Activated T-cell treated with anti-CD3 and anti-CD28 coated beads, Interleukin-2, amount 50 U/mL, for 4 hours (primary cell): ENCODE measurements at regions not wholly inside any gene's neighbourhood (a gene's known extent, or its start where the extent isn't known, plus 50 kb on each side); places are given as distances from the start of the nearest gene placed in this dataset.

Source experiments
- ATAC-seq, 2 donors: fragments of 200-7000 bp; cut with Tn5 transposase; one replicate each; pipeline ENCODE4 v1.10.0; 2021
- DNase-seq: peaks from one replicate; pipeline ENCODE4 v3.0.0-alpha.2; 2020
- H3K27me3 Mint-ChIP-seq: one replicate; pipeline ENCODE4 v1.8.0; 2021; ENCODE audit warnings: low read depth, mixed read lengths
- H3K36me3 Mint-ChIP-seq: one replicate; pipeline ENCODE4 v1.8.0; 2022; ENCODE audit warnings: mixed read lengths; ENCODE audit not compliant: insufficient read depth
- H3K4me1 Mint-ChIP-seq: one replicate; pipeline ENCODE4 v1.8.0; 2021; ENCODE audit warnings: low read depth, mixed read lengths
- H3K4me3 Mint-ChIP-seq: one replicate; pipeline ENCODE4 v1.8.0; 2021; ENCODE audit warnings: mild to moderate bottlenecking, moderate library complexity, mixed read lengths
- H3K9me3 Mint-ChIP-seq: one replicate; pipeline ENCODE4 v1.8.0; 2021; ENCODE audit warnings: mixed read lengths

- H3K4me3 Mint-ChIP-seq = no peak overlapping the region
- H3K27me3 Mint-ChIP-seq = peaks cover 2% of the 10 kb centered on the region
- no peaks in the 10 kb centered on the region for H3K9me3 Mint-ChIP-seq
- DNase-seq (no peak), ATAC-seq (no peak)
- no peaks in the 10 kb centered on the region for H3K36me3 Mint-ChIP-seq
- H3K4me1 Mint-ChIP-seq = no peaks in the 10 kb centered on the region
These were observed 177.3 kb downstream of the MACROH2A1 start for GRCh38 chr5:135221696-135222095.

GRCh38 chr5:135221187-135221473 is 177.9 kb downstream of the MACROH2A1 start:
- no peaks in the 10 kb centered on the region for H3K4me1 Mint-ChIP-seq
- peaks cover under 1% of the 10 kb centered on the region for H3K27me3 Mint-ChIP-seq
- no peak overlapping the region for H3K4me3 Mint-ChIP-seq
- no peaks in the 10 kb centered on the region for H3K9me3 Mint-ChIP-seq
- H3K36me3 Mint-ChIP-seq = no peaks in the 10 kb centered on the region
- DNase-seq (no peak), ATAC-seq (no peak)

GRCh38 chr5:135220394-135221186 is 178.4 kb downstream of the MACROH2A1 start:
- peaks cover 2% of the 10 kb centered on the region for H3K27me3 Mint-ChIP-seq
- no peak overlapping the region for H3K4me3 Mint-ChIP-seq
- no peak for ATAC-seq
- no peaks in the 10 kb centered on the region for H3K4me1 Mint-ChIP-seq
- no peak for DNase-seq
- no peaks in the 10 kb centered on the region for H3K36me3 Mint-ChIP-seq
- H3K9me3 Mint-ChIP-seq = no peaks in the 10 kb centered on the region

- H3K4me3 Mint-ChIP-seq = no peak overlapping the region
- no peaks in the 10 kb centered on the region for H3K4me1 Mint-ChIP-seq
- no peaks in the 10 kb centered on the region for H3K36me3 Mint-ChIP-seq
- ATAC-seq (no peak), DNase-seq (no peak)
- H3K27me3 Mint-ChIP-seq = peaks cover 3% of the 10 kb centered on the region
- H3K9me3 Mint-ChIP-seq = no peaks in the 10 kb centered on the region
These were observed 179.2 kb downstream of the MACROH2A1 start for GRCh38 chr5:135219868-135220267.

GRCh38 chr5:135218790-135219568 is 180.1 kb downstream of the MACROH2A1 start:
- ATAC-seq (no peak), DNase-seq (no peak)
- Mint-ChIP-seq H3K36me3 (no peaks in the 10 kb centered on the region), H3K4me3 (no peak overlapping the region), H3K4me1 (no peaks in the 10 kb centered on the region), H3K27me3 (peaks cover 5% of the 10 kb centered on the region), H3K9me3 (no peaks in the 10 kb centered on the region)

- no peaks in the 10 kb centered on the region for H3K9me3 Mint-ChIP-seq
- ATAC-seq = no peak
- DNase-seq = no peak
- H3K4me3 Mint-ChIP-seq = no peak overlapping the region
- H3K4me1 Mint-ChIP-seq = no peaks in the 10 kb centered on the region
- no peaks in the 10 kb centered on the region for H3K36me3 Mint-ChIP-seq
- H3K27me3 Mint-ChIP-seq = peaks cover 8% of the 10 kb centered on the region
These were observed 180.6 kb downstream of the MACROH2A1 start for GRCh38 chr5:135218486-135218755.

- no peaks in the 10 kb centered on the region for H3K36me3 Mint-ChIP-seq
- no peaks in the 10 kb centered on the region for H3K9me3 Mint-ChIP-seq
- DNase-seq (no peak), ATAC-seq (no peak)
- H3K4me1 Mint-ChIP-seq = no peaks in the 10 kb centered on the region
- no peak overlapping the region for H3K4me3 Mint-ChIP-seq
- H3K27me3 Mint-ChIP-seq = peaks cover 11% of the 10 kb centered on the region
These were observed 181.2 kb downstream of the MACROH2A1 start for GRCh38 chr5:135217669-135218485.

GRCh38 chr5:135216471-135217343 is 182.3 kb downstream of the MACROH2A1 start:
- H3K9me3 Mint-ChIP-seq = no peaks in the 10 kb centered on the region
- no peaks in the 10 kb centered on the region for H3K4me1 Mint-ChIP-seq
- H3K27me3 Mint-ChIP-seq = peaks cover 11% of the 10 kb centered on the region
- DNase-seq (no peak), ATAC-seq (no peak)
- no peaks in the 10 kb centered on the region for H3K36me3 Mint-ChIP-seq
- H3K4me3 Mint-ChIP-seq = no peak overlapping the region

- Mint-ChIP-seq H3K27me3 (peaks cover 11% of the 10 kb centered on the region), H3K4me3 (no peak overlapping the region), H3K9me3 (no peaks in the 10 kb centered on the region), H3K4me1 (no peaks in the 10 kb centered on the region), H3K36me3 (no peaks in the 10 kb centered on the region)
- DNase-seq (no peak), ATAC-seq (no peak)
These were observed 181.8 kb upstream of the PITX1 start for GRCh38 chr5:135215617-135216470.

GRCh38 chr5:135214897-135215616 is 181.0 kb upstream of the PITX1 start:
- Mint-ChIP-seq H3K9me3 (no peaks in the 10 kb centered on the region), H3K36me3 (no peaks in the 10 kb centered on the region), H3K27me3 (peaks cover 16% of the 10 kb centered on the region), H3K4me1 (no peaks in the 10 kb centered on the region), H3K4me3 (no peak overlapping the region)
- no peak for DNase-seq
- no peak for ATAC-seq

- no peaks in the 10 kb centered on the region for H3K9me3 Mint-ChIP-seq
- ATAC-seq = no peak
These were observed 179.6 kb upstream of the PITX1 start for GRCh38 chr5:135213466-135214239.

GRCh38 chr5:135213027-135213386 is 179.0 kb upstream of the PITX1 start:
- Mint-ChIP-seq H3K9me3 (no peaks in the 10 kb centered on the region), H3K4me3 (no peak overlapping the region), H3K27me3 (peaks cover 24% of the 10 kb centered on the region), H3K36me3 (no peaks in the 10 kb centered on the region), H3K4me1 (no peaks in the 10 kb centered on the region)
- ATAC-seq = no peak
- DNase-seq = no peak

More at GRCh38 chr5:135213466-135214239, 179.6 kb upstream of the PITX1 start:
- DNase-seq = no peak
- peaks cover 19% of the 10 kb centered on the region for H3K27me3 Mint-ChIP-seq
- H3K36me3 Mint-ChIP-seq = no peaks in the 10 kb centered on the region
- H3K4me3 Mint-ChIP-seq = no peak overlapping the region
- no peaks in the 10 kb centered on the region for H3K4me1 Mint-ChIP-seq
